T-helper 2 cell treated with Interferon-gamma antibody and Interleukin-4, amounts not matched to agents 5 μg/mL and 100 μg/mL, for 36 hours (primary cell): ENCODE measurements at regions not wholly inside any gene's neighbourhood (a gene's known extent, or its start where the extent isn't known, plus 50 kb on each side); places are given as distances from the start of the nearest gene placed in this dataset.

ENCODE experiments used
- DNase-seq: peaks from one replicate; pipeline ENCODE4 v3.0.0; 2021; ENCODE audit warnings: low spot score
- H3K27ac Mint-ChIP-seq: one replicate; pipeline ENCODE4 v1.8.0; 2021; ENCODE audit warnings: mild to moderate bottlenecking, mixed read lengths
- H3K27me3 Mint-ChIP-seq: one replicate; pipeline ENCODE4 v1.8.0; 2021; ENCODE audit warnings: low read depth, mixed read lengths
- H3K36me3 Mint-ChIP-seq: one replicate; pipeline ENCODE4 v1.8.0; 2021; ENCODE audit warnings: low read depth, mixed read lengths
- H3K4me1 Mint-ChIP-seq: one replicate; pipeline ENCODE4 v1.8.0; 2021; ENCODE audit warnings: low read depth, mixed read lengths
- H3K4me3 Mint-ChIP-seq: one replicate; pipeline ENCODE4 v1.8.0; 2022; ENCODE audit warnings: mild to moderate bottlenecking, moderate library complexity, mixed read lengths
- H3K9me3 Mint-ChIP-seq: one replicate; pipeline ENCODE4 v1.8.0; 2021; ENCODE audit warnings: mixed read lengths

DNA sequence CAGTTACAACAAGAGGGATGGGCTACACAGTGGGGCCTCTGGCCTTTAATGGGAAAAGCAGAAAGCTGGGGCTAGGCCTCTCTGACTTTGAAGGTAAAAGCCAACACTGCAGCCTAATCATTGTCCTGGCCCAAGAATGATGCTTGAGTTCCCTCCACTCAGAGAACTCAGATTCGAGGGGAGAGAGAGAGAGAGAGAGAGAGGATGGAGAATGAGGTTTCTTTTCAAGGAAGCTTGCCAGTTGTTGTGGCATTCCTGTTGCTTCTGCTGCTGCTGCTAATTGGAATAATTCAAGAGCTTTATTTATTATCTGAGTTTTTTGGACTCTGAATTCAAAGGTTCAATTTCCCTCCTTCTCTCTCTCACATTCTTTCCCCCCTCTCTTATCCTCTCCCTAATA, 144.6 kb upstream of the IRX6 start:
- H3K36me3 Mint-ChIP-seq, result no peaks in the 10 kb centered on the region
- DNase-seq, result no peak
- H3K4me1 Mint-ChIP-seq, result no peaks in the 10 kb centered on the region
- no peaks in the 10 kb centered on the region for H3K27me3 Mint-ChIP-seq
- no peak overlapping the region for H3K4me3 Mint-ChIP-seq
- no peak overlapping the region for H3K27ac Mint-ChIP-seq
- H3K9me3 Mint-ChIP-seq, result no peaks in the 10 kb centered on the region

DNA sequence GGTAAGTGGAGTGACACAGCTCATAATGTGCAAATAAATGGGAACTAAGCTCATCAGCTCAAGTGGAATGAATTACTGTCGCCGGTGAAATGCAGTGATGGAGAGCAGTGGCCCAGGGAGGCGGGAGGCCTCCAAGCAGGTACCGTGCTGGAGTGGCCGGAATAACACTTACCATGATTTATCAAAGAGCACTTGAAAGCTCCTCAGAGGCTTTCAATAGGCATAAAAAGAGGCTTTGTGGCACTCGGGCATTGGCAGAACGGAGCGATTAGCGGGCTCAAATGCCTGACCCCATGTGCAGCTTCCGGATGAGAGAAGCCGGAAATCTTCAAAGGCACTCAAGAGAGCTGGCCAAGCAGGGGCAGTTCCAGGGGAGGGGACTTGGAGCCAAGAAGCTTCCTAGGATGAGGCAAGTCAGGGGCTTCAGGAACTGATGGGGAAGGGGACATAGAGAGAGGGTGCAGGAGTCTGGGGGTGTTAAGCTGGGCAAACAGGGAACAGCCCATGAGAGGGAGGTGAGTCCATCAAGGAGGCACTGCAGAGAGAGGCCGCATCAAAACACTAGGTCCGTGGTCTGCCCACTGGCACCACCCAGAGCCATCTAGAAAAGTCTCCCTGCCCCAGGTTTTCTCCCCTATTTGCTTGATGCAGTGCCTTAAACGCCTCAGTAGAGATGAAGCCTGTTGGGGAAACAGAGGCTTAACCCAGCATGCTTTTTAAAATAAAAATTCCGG, 144.0 kb upstream of the IRX6 start:
- H3K9me3 Mint-ChIP-seq, result no peaks in the 10 kb centered on the region
- H3K27ac Mint-ChIP-seq, result no peak overlapping the region
- no peaks in the 10 kb centered on the region for H3K27me3 Mint-ChIP-seq
- no peaks in the 10 kb centered on the region for H3K4me1 Mint-ChIP-seq
- H3K36me3 Mint-ChIP-seq, result no peaks in the 10 kb centered on the region
- H3K4me3 Mint-ChIP-seq, result no peak overlapping the region
- DNase-seq, result no peak

DNA sequence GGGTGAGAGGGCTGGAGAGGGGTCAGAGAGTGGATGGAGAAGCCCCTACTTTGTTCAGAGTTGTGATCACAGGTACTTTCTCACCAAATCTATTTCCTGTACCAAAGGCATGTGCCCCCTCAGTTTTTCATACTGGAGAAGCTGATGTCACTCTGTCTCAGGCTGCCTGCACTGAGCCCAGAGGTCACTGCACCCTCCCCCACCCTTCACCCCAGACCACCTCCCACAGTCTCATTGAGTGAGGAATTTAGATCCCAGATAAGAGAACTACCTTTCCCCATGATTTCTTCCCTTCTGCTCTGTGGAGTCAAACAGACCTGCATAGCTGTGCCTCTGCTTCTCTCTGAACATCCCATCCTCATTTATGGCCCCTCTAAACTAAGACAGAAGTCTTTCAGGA, 140.0 kb upstream of the IRX6 start:
- Mint-ChIP-seq H3K4me3 (no peak overlapping the region), H3K4me1 (no peaks in the 10 kb centered on the region), H3K9me3 (no peaks in the 10 kb centered on the region), H3K36me3 (no peaks in the 10 kb centered on the region), H3K27ac (no peak overlapping the region), H3K27me3 (no peaks in the 10 kb centered on the region)
- no peak for DNase-seq

DNA sequence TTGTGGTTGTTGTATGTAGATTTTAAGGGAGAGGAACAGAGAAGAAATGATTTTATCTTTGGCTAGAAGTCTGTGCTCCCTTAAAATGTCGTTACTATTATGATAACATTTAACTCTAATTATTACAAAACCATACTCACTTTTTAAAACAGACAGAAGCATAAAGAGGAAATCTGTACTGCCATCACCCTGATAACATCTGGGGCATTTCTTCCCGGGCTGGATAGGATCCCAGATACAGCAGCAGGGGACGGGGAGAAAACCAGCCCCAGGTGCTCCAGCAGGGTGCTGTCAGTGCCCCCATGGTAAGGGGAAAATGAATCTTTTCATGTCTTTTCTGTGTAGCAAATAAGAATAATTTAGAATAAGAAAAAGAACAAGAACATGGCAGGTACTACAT, 139.4 kb upstream of the IRX6 start:
- Mint-ChIP-seq H3K4me3 (no peak overlapping the region), H3K27ac (no peak overlapping the region), H3K9me3 (no peaks in the 10 kb centered on the region), H3K4me1 (no peaks in the 10 kb centered on the region), H3K27me3 (no peaks in the 10 kb centered on the region), H3K36me3 (no peaks in the 10 kb centered on the region)
- DNase-seq, result no peak

DNA sequence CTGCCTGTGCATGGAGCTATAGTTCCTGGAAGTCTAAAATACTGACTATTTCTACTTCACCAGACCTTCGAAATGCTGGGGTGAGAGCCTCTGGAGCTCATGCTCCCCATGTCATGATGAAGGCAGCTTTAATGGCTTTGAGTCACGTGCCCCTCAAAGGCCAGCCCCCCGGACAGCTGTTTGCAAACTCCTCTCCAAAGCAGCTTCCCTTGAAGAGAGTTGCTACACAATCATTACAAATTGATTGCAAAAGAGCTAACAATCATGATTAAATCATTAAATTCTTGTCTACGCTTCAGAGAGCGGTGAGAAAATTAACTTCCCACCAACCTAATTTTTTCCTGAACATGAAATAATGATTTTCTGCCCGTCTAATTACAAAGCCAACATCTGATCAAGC, 134.8 kb upstream of the IRX6 start:
- no peaks in the 10 kb centered on the region for H3K9me3 Mint-ChIP-seq
- DNase-seq, result no peak

DNA sequence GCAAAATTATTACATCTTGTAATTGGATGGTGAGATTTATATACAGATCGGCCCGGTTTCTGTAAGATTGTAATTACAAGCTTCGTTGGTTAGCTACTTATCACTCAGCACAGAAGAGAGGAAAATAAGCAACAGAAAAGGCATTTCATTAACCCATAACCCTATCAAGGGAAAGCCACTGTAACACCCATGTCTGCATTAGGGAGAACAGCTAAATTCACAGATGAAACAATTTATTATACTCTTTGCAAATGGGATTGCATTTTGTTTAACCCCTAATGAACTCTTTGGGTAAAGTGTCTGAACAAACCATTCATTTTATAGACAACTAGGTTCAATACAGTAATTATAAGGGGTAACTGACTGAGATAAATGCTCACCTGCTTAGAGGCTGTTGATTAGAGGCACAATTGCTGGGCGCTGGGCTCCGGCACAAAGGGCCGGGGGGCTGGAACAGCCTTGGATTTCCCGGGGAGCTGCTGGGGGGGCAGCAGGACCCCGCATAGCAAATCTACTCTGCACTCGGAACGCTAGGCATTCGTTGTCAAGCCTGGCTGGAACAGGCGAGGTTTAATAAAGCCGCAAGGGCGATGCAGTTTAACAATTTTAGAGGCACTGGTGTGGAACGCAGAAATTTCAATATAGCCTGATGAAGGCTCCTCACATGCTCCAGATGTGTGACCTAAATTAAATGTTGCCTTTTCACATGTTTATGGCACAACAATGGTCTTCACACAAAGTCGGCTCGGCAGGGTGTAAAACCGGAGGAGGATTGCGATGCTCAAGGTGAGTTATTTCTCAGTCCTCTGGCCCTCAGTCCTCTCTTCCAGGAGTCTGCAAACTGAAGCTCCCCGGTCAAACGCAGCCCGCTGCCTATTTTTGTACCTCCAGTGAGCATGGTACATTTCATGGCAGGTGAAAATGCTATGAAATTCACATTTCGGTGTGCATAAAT, 134.0 kb upstream of the IRX6 start:
- H3K27me3 Mint-ChIP-seq, result no peaks in the 10 kb centered on the region
- no peak overlapping the region for H3K4me3 Mint-ChIP-seq
- DNase-seq, result no peak
- no peaks in the 10 kb centered on the region for H3K9me3 Mint-ChIP-seq
- no peaks in the 10 kb centered on the region for H3K4me1 Mint-ChIP-seq
- H3K27ac Mint-ChIP-seq, result no peak overlapping the region
- no peaks in the 10 kb centered on the region for H3K36me3 Mint-ChIP-seq

More for the DNA sequence above, 134.8 kb upstream of the IRX6 start:
- Mint-ChIP-seq H3K4me3 (no peak overlapping the region), H3K27ac (no peak overlapping the region), H3K4me1 (no peaks in the 10 kb centered on the region), H3K27me3 (no peaks in the 10 kb centered on the region), H3K36me3 (no peaks in the 10 kb centered on the region)

DNA sequence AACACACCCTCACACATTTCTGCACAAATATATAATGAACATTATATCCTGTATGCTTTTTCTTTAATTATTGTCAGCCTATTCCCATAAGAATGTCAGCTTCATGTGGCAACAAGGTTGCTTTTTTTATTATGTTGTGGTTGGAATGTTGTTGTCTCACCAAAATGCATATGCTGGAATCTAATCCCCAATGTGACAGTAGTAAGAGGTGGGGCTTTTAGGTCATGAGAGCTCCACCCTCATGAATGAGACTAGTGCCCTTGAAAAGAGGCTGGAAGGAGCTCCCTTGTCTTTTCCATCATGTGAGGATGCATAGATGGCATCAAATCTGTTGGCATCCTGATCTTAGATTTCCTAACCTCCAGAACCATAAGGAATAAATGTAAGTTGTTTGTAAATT, 131.3 kb upstream of the IRX6 start:
- no peaks in the 10 kb centered on the region for H3K9me3 Mint-ChIP-seq
- no peak overlapping the region for H3K4me3 Mint-ChIP-seq
- DNase-seq, result no peak
- H3K27me3 Mint-ChIP-seq, result no peaks in the 10 kb centered on the region
- H3K4me1 Mint-ChIP-seq, result no peaks in the 10 kb centered on the region
- H3K36me3 Mint-ChIP-seq, result no peaks in the 10 kb centered on the region
- H3K27ac Mint-ChIP-seq, result no peak overlapping the region

DNA sequence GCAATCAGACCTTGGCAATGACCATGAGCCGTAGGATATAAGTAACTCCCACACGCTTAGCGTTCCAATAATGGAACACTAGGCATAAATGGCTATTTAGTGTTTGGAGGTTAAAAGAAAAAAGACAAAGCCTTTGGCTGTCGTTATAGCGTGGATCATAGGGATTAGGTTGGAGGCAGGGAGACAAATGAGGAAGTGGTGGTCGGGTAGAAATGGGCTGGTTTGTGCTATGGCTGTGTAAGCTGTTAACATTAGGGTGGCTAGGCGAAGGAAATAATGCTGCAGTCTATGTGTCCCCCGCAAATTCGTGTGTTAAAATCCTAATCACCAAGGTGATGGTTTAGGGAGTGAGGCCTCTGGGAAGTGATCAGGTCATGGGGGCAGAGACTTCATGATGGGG, 120.4 kb upstream of the IRX6 start:
- H3K4me3 Mint-ChIP-seq, result no peak overlapping the region
- no peaks in the 10 kb centered on the region for H3K4me1 Mint-ChIP-seq
- H3K27me3 Mint-ChIP-seq, result no peaks in the 10 kb centered on the region
- no peaks in the 10 kb centered on the region for H3K36me3 Mint-ChIP-seq
- no peaks in the 10 kb centered on the region for H3K9me3 Mint-ChIP-seq
- DNase-seq, result no peak
- no peak overlapping the region for H3K27ac Mint-ChIP-seq

DNA sequence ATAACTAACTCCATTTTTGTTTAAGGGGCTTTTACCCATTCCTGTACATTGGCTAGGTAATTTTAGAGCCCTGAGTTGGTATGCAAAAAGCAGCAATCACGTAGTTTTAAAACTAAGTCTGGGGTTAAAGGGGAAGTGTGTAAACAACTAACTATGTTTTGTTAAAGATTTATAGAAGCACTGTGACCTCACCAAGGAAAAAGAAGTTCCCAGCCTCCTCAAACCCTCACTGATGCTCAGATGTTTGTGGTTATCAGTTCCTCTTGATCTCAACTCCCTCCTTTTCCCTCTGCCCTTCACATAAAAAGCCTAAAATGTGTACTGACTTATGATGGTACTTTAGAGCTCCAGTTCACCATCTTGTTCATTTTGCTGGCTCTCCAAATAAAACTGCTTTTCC, 119.9 kb upstream of the IRX6 start:
- Mint-ChIP-seq H3K4me1 (no peaks in the 10 kb centered on the region), H3K36me3 (no peaks in the 10 kb centered on the region)

DNA sequence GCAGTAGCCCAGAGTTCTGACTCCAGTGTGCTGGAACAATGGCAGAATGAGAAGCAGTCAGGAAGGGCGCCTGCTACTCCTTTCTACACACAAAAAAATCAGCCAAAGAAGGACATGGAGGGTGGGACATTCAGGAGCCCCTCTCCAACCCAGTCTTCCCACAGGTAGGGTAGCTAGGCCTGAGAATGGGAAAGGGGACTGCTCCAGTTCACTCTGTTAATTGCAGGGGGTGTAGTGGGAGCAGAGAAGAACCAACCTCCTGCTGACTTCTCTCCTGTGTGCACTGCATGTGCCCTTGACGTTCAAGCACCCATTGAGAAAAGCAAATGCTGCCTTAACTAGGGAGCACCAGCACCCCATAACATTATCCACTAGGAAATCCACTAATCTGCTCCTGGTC, 119.1 kb upstream of the IRX6 start:
- H3K36me3 Mint-ChIP-seq, result no peaks in the 10 kb centered on the region
- DNase-seq, result no peak
- no peaks in the 10 kb centered on the region for H3K9me3 Mint-ChIP-seq
- no peaks in the 10 kb centered on the region for H3K27me3 Mint-ChIP-seq
- no peak overlapping the region for H3K27ac Mint-ChIP-seq
- H3K4me1 Mint-ChIP-seq, result no peaks in the 10 kb centered on the region
- no peak overlapping the region for H3K4me3 Mint-ChIP-seq

More for the DNA sequence above, 119.9 kb upstream of the IRX6 start:
- no peak for DNase-seq
- Mint-ChIP-seq H3K4me3 (no peak overlapping the region), H3K27ac (no peak overlapping the region), H3K27me3 (no peaks in the 10 kb centered on the region), H3K9me3 (no peaks in the 10 kb centered on the region)

DNA sequence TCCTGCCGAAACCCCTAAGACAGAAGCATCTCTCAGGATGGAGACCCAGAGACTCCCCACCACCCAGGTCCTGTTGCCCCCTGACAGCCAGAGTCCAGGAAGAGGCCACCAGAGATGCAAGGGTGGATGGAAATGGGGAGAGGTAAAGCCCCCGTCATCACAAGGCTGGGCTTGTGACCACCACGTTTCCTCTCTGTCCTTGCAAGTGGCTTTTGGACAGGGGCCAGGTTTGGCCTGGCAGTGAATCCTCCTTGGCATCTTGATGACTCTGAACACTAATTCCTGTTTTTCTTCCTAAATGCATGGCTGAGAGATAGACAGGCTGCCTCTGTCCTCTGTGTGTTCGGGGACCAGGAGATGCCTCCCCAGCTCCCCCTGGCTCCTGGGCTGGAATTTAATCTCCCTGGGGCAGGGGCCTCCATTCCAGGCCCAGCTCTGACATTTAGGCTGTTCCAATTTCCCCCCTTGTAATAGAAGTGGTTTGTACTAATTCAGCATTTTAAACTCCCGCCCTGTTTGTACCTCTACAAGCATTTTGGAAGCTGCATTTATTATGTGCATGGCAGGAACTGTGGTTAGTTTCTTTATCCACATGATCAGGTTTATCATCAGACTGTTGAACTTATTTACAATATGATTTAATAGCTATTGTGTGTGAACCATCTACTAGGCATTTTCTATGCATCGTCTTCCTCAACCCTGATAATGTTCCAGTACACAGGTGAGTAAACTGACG, 116.1 kb upstream of the IRX6 start:
- Mint-ChIP-seq H3K4me3 (no peak overlapping the region), H3K27me3 (no peaks in the 10 kb centered on the region), H3K9me3 (no peaks in the 10 kb centered on the region)

DNA sequence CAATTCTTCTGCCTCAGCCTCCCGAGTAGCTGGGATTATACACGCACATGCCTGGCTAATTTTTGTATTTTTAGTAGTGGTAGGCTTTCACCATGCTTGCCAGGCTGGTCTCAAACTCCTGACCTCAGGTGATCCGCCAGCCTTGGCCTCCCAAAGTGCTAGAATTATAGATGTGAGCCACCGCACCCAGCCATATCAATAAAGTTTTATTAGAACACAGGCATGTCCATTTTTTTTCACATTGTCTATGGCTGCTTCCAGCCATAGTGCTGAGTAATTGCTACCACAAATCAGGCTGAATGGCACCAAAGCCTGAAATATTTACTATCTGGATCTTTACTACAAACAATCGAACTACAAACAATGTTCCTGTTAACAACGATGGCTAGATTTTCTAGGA, 114.4 kb upstream of the IRX6 start:
- no peaks in the 10 kb centered on the region for H3K4me1 Mint-ChIP-seq
- H3K36me3 Mint-ChIP-seq, result no peaks in the 10 kb centered on the region
- no peaks in the 10 kb centered on the region for H3K27me3 Mint-ChIP-seq
- H3K4me3 Mint-ChIP-seq, result no peak overlapping the region
- no peaks in the 10 kb centered on the region for H3K9me3 Mint-ChIP-seq
- no peak overlapping the region for H3K27ac Mint-ChIP-seq
- DNase-seq, result no peak

More for the DNA sequence above, 116.1 kb upstream of the IRX6 start:
- DNase-seq, result no peak
- Mint-ChIP-seq H3K36me3 (no peaks in the 10 kb centered on the region), H3K27ac (no peak overlapping the region), H3K4me1 (no peaks in the 10 kb centered on the region)

DNA sequence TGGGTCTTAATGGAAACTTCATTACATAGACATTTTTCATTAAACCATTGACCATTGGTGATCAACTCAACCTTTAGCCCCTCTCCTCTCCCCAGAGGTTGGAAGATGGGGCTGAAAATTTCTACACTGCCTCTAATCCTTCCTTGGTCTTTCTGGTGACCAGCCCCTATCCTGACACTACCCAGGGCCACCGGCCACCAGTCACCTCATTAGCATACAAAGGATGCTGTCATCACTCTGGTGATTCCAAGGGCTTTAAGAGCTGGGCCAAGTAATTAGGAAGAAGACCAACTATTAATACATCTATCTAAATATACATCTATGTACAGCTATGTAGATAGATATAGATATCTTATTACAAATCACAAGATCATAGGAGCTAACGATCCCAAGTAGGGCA, 111.2 kb upstream of the IRX6 start:
- H3K27me3 Mint-ChIP-seq, result no peaks in the 10 kb centered on the region
- H3K4me3 Mint-ChIP-seq, result no peak overlapping the region
- H3K36me3 Mint-ChIP-seq, result no peaks in the 10 kb centered on the region
- no peaks in the 10 kb centered on the region for H3K4me1 Mint-ChIP-seq
- no peak overlapping the region for H3K27ac Mint-ChIP-seq
- no peaks in the 10 kb centered on the region for H3K9me3 Mint-ChIP-seq
- DNase-seq, result no peak

DNA sequence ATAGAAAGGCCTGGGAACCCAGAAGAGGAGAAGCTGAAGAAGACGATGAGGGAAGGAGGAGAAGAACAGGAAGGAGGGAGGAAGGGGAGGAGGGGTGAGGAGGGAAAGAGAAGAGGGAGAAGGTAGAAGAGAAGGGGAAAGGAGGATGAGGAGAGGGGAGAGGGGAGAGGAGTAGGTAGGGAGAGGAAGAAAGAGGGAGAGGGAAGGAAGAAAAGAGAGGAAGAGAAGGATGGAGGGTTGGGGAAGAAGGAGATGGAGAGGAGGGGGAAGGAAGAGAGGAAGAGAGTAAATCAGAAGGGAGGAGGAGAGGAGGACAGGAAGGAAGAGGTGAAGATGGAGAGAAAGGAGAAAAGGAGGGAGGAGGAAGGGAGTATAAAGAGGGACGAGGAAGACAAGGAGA, 109.6 kb upstream of the IRX6 start:
- DNase-seq, result no peak
- H3K36me3 Mint-ChIP-seq, result no peaks in the 10 kb centered on the region
- no peaks in the 10 kb centered on the region for H3K4me1 Mint-ChIP-seq
- H3K27me3 Mint-ChIP-seq, result no peaks in the 10 kb centered on the region
- H3K27ac Mint-ChIP-seq, result no peak overlapping the region
- no peak overlapping the region for H3K4me3 Mint-ChIP-seq
- H3K9me3 Mint-ChIP-seq, result no peaks in the 10 kb centered on the region
